ENCODE measurements at regions not wholly inside any gene's neighbourhood (a gene's known extent, or its start where the extent isn't known, plus 50 kb on each side); places are given as distances from the start of the nearest gene placed in this dataset.
"Not testable (repeated sequence)": the region's sequence is repeated elsewhere in the genome, so short reads cannot be mapped to it uniquely, and the experiment has no call there.

GRCh38 chr4:152051332-152051731, 290.5 kb upstream of the GATB start:
- not testable (repeated sequence) for H3K4me1 ChIP-seq (ENCODE audit: insufficient read depth, low read length); H3K4me3 ChIP-seq (ENCODE audit: low read length); H3K27me3 ChIP-seq (ENCODE audit: insufficient read depth, low read length); H3K9me3 ChIP-seq (ENCODE audit: low read depth, low read length)

GRCh38 chr4:152050106-152050505, 289.3 kb upstream of the GATB start:
- no peak overlapping the region for H3K4me3 ChIP-seq (ENCODE audit: low read length)
- H3K27me3 ChIP-seq (ENCODE audit: insufficient read depth, low read length): peaks cover 11% of the 10 kb centered on the region
- H3K4me1 ChIP-seq (ENCODE audit: insufficient read depth, low read length): peaks cover 14% of the 10 kb centered on the region
- no peaks in the 10 kb centered on the region for H3K9me3 ChIP-seq (ENCODE audit: low read depth, low read length)

- H3K27me3 ChIP-seq (ENCODE audit: insufficient read depth, low read length): peaks cover 11% of the 10 kb centered on the region
- H3K9me3 ChIP-seq (ENCODE audit: low read depth, low read length): no peaks in the 10 kb centered on the region
- H3K4me1 ChIP-seq (ENCODE audit: insufficient read depth, low read length): peaks cover 14% of the 10 kb centered on the region
- no peak overlapping the region for H3K4me3 ChIP-seq (ENCODE audit: low read length)
These were observed 286.6 kb upstream of the GATB start for GRCh38 chr4:152047451-152047850.

- Histone ChIP-seq H3K4me3 (ENCODE audit: low read length) (no peak overlapping the region), H3K27me3 (ENCODE audit: insufficient read depth, low read length) (peaks cover 11% of the 10 kb centered on the region), H3K9me3 (ENCODE audit: low read depth, low read length) (no peaks in the 10 kb centered on the region), H3K4me1 (ENCODE audit: insufficient read depth, low read length) (peaks cover 9% of the 10 kb centered on the region)
These were observed 285.2 kb upstream of the GATB start for GRCh38 chr4:152045807-152046571.

GRCh38 chr4:152045449-152045806, 284.6 kb upstream of the GATB start:
- peaks cover 9% of the 10 kb centered on the region for H3K4me1 ChIP-seq (ENCODE audit: insufficient read depth, low read length)
- H3K27me3 ChIP-seq (ENCODE audit: insufficient read depth, low read length): peaks cover 11% of the 10 kb centered on the region
- no peak overlapping the region for H3K4me3 ChIP-seq (ENCODE audit: low read length)
- H3K9me3 ChIP-seq (ENCODE audit: low read depth, low read length): no peaks in the 10 kb centered on the region

GRCh38 chr4:152044331-152045036, 283.7 kb upstream of the GATB start:
- Histone ChIP-seq H3K4me1 (ENCODE audit: insufficient read depth, low read length) (peaks cover 9% of the 10 kb centered on the region), H3K9me3 (ENCODE audit: low read depth, low read length) (no peaks in the 10 kb centered on the region), H3K4me3 (ENCODE audit: low read length) (no peak overlapping the region), H3K27me3 (ENCODE audit: insufficient read depth, low read length) (peaks cover 11% of the 10 kb centered on the region)

GRCh38 chr4:152041295-152041694, 280.5 kb upstream of the GATB start:
- Histone ChIP-seq H3K4me1 (ENCODE audit: insufficient read depth, low read length) (peaks cover 9% of the 10 kb centered on the region), H3K9me3 (ENCODE audit: low read depth, low read length) (no peaks in the 10 kb centered on the region), H3K4me3 (ENCODE audit: low read length) (no peak overlapping the region), H3K27me3 (ENCODE audit: insufficient read depth, low read length) (peaks cover 10% of the 10 kb centered on the region)

GRCh38 chr4:152039691-152040090, 278.9 kb upstream of the GATB start:
- Histone ChIP-seq H3K9me3 (ENCODE audit: low read depth, low read length) (no peaks in the 10 kb centered on the region), H3K27me3 (ENCODE audit: insufficient read depth, low read length) (no peaks in the 10 kb centered on the region), H3K4me1 (ENCODE audit: insufficient read depth, low read length) (no peaks in the 10 kb centered on the region), H3K4me3 (ENCODE audit: low read length) (no peak overlapping the region)

- Histone ChIP-seq H3K4me1 (ENCODE audit: insufficient read depth, low read length) (no peaks in the 10 kb centered on the region), H3K27me3 (ENCODE audit: insufficient read depth, low read length) (no peaks in the 10 kb centered on the region), H3K9me3 (ENCODE audit: low read depth, low read length) (no peaks in the 10 kb centered on the region), H3K4me3 (ENCODE audit: low read length) (no peak overlapping the region)
These were observed 278.2 kb upstream of the GATB start for GRCh38 chr4:152039023-152039481.

GRCh38 chr4:152038238-152038637, 277.4 kb upstream of the GATB start:
- H3K9me3 ChIP-seq (ENCODE audit: low read depth, low read length): no peaks in the 10 kb centered on the region
- H3K27me3 ChIP-seq (ENCODE audit: insufficient read depth, low read length): no peaks in the 10 kb centered on the region
- no peak overlapping the region for H3K4me3 ChIP-seq (ENCODE audit: low read length)
- H3K4me1 ChIP-seq (ENCODE audit: insufficient read depth, low read length): no peaks in the 10 kb centered on the region

GRCh38 chr4:152037435-152037834, 276.6 kb upstream of the GATB start:
- Histone ChIP-seq H3K9me3 (ENCODE audit: low read depth, low read length) (no peaks in the 10 kb centered on the region), H3K27me3 (ENCODE audit: insufficient read depth, low read length) (no peaks in the 10 kb centered on the region), H3K4me1 (ENCODE audit: insufficient read depth, low read length) (no peaks in the 10 kb centered on the region), H3K4me3 (ENCODE audit: low read length) (no peak overlapping the region)

GRCh38 chr4:152033621-152034020, 272.8 kb upstream of the GATB start:
- no peaks in the 10 kb centered on the region for H3K4me1 ChIP-seq (ENCODE audit: insufficient read depth, low read length)
- H3K9me3 ChIP-seq (ENCODE audit: low read depth, low read length): no peaks in the 10 kb centered on the region
- no peak overlapping the region for H3K4me3 ChIP-seq (ENCODE audit: low read length)
- no peaks in the 10 kb centered on the region for H3K27me3 ChIP-seq (ENCODE audit: insufficient read depth, low read length)

- no peaks in the 10 kb centered on the region for H3K27me3 ChIP-seq (ENCODE audit: insufficient read depth, low read length)
- no peak overlapping the region for H3K4me3 ChIP-seq (ENCODE audit: low read length)
- no peaks in the 10 kb centered on the region for H3K4me1 ChIP-seq (ENCODE audit: insufficient read depth, low read length)
- H3K9me3 ChIP-seq (ENCODE audit: low read depth, low read length): no peaks in the 10 kb centered on the region
These were observed 271.9 kb upstream of the GATB start for GRCh38 chr4:152032722-152033131.

- no peaks in the 10 kb centered on the region for H3K27me3 ChIP-seq (ENCODE audit: insufficient read depth, low read length)
- H3K4me3 ChIP-seq (ENCODE audit: low read length): no peak overlapping the region
- H3K4me1 ChIP-seq (ENCODE audit: insufficient read depth, low read length): no peaks in the 10 kb centered on the region
- no peaks in the 10 kb centered on the region for H3K9me3 ChIP-seq (ENCODE audit: low read depth, low read length)
These were observed 268.8 kb upstream of the GATB start for GRCh38 chr4:152029631-152030030.

- Histone ChIP-seq H3K27me3 (ENCODE audit: insufficient read depth, low read length) (no peaks in the 10 kb centered on the region), H3K4me3 (ENCODE audit: low read length) (no peak overlapping the region), H3K9me3 (ENCODE audit: low read depth, low read length) (no peaks in the 10 kb centered on the region), H3K4me1 (ENCODE audit: insufficient read depth, low read length) (no peaks in the 10 kb centered on the region)
These were observed 267.3 kb upstream of the GATB start for GRCh38 chr4:152028131-152028530.

GRCh38 chr4:152024881-152025280, 264.1 kb upstream of the GATB start:
- no peaks in the 10 kb centered on the region for H3K27me3 ChIP-seq (ENCODE audit: insufficient read depth, low read length)
- no peaks in the 10 kb centered on the region for H3K4me1 ChIP-seq (ENCODE audit: insufficient read depth, low read length)
- no peaks in the 10 kb centered on the region for H3K9me3 ChIP-seq (ENCODE audit: low read depth, low read length)
- H3K4me3 ChIP-seq (ENCODE audit: low read length): no peak overlapping the region

Data from mononuclear cell (primary cell).